Mesothelial cell of epicardium (in vitro differentiated cells): ENCODE measurements at regions not wholly inside any gene's neighbourhood (a gene's known extent, or its start where the extent isn't known, plus 50 kb on each side); places are given as distances from the start of the nearest gene placed in this dataset.

Source experiments
- DNase-seq, 2 experiments: peaks; one replicate each; pipeline ENCODE4 v3.0.0; 2021; ENCODE audit warnings: low spot score in 2 of 2; ENCODE audit not compliant: unreplicated experiment in 2 of 2
- H3K27ac Mint-ChIP-seq: 2 replicates; pipeline ENCODE4 v1.8.0; 2021; ENCODE audit warnings: mixed read lengths
- H3K27me3 Mint-ChIP-seq: 2 replicates; pipeline ENCODE4 v1.8.0; 2021; ENCODE audit warnings: low read depth, mixed read lengths
- H3K36me3 Mint-ChIP-seq: 2 replicates; pipeline ENCODE4 v1.8.0; 2021; ENCODE audit warnings: mixed read lengths
- H3K4me1 Mint-ChIP-seq: 2 replicates; pipeline ENCODE4 v1.8.0; 2021; ENCODE audit warnings: mixed read lengths
- H3K4me3 Mint-ChIP-seq: 2 replicates; pipeline ENCODE4 v1.8.0; 2021; ENCODE audit warnings: mild to moderate bottlenecking, moderate library complexity, mixed read lengths
- H3K9me3 Mint-ChIP-seq: 2 replicates; pipeline ENCODE4 v1.8.0; 2021; ENCODE audit warnings: mixed read lengths
- TF ChIP-seq, protein P1 (sequence below): fragments of 200-600 bp; sonication (generic); IDR thresholded peaks from one replicate; pipeline ENCODE4 v1.5.0; 2021; ENCODE audit warnings: antibody characterized with exemption; ENCODE audit not compliant: unreplicated experiment

DNA sequence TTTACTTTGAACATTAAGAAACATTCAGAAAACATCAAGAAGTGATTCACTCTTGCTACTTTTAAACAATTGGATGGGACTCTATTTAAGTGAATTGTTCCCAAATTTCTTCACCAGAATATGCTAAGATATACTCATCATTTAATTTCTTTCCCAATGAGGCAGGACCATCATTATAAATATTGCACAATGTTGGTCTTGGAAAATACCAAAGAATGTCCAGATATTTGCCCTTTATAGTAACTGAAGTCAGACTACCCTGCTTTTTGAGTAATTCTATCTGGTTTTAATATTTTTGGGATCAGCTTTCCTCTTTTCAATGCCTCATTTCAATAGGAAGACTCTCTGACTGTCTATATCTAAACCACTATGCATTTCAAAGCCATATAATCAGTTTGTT is 129.4 kb upstream of the TENM3 start:
- Mint-ChIP-seq H3K4me1 (peaks cover 8% of the 10 kb centered on the region), H3K27me3 (no peaks in the 10 kb centered on the region), H3K4me3 (no peak overlapping the region)

DNA sequence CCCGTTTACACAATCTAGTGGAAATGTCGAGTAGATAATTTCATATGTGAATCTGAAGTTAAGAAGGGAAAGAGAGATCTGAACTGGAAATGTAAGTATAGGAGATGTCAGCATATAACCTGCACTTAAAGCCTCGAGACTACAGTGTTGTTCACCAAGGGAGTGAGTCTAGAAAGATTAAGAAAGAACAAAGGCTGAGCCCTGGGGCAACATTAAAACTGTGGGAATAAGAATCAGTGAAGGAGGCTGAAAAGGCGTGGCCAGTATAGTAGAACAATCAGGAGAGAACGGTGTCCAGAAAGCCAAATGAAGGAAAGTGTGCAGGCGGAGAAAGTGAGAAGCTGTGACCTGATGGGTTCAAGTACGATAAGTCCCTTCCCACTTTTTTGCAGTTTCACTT is 118.8 kb upstream of the TENM3 start:
- no peaks in the 10 kb centered on the region for H3K27me3 Mint-ChIP-seq
- TF ChIP-seq, protein P1, sequence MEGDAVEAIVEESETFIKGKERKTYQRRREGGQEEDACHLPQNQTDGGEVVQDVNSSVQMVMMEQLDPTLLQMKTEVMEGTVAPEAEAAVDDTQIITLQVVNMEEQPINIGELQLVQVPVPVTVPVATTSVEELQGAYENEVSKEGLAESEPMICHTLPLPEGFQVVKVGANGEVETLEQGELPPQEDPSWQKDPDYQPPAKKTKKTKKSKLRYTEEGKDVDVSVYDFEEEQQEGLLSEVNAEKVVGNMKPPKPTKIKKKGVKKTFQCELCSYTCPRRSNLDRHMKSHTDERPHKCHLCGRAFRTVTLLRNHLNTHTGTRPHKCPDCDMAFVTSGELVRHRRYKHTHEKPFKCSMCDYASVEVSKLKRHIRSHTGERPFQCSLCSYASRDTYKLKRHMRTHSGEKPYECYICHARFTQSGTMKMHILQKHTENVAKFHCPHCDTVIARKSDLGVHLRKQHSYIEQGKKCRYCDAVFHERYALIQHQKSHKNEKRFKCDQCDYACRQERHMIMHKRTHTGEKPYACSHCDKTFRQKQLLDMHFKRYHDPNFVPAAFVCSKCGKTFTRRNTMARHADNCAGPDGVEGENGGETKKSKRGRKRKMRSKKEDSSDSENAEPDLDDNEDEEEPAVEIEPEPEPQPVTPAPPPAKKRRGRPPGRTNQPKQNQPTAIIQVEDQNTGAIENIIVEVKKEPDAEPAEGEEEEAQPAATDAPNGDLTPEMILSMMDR: no peak
- H3K27ac Mint-ChIP-seq: no peak overlapping the region
- no peak overlapping the region for H3K4me3 Mint-ChIP-seq
- H3K4me1 Mint-ChIP-seq: no peaks in the 10 kb centered on the region
- H3K9me3 Mint-ChIP-seq: peaks cover 43% of the 10 kb centered on the region
- H3K36me3 Mint-ChIP-seq: peaks cover 38% of the 10 kb centered on the region
- DNase-seq: no peak

More for the DNA sequence above, 129.4 kb upstream of the TENM3 start:
- Mint-ChIP-seq H3K36me3 (peaks cover 6% of the 10 kb centered on the region), H3K27ac (no peak overlapping the region), H3K9me3 (peaks cover 28% of the 10 kb centered on the region)
- TF ChIP-seq, protein P1: no peak
- no peak for DNase-seq

DNA sequence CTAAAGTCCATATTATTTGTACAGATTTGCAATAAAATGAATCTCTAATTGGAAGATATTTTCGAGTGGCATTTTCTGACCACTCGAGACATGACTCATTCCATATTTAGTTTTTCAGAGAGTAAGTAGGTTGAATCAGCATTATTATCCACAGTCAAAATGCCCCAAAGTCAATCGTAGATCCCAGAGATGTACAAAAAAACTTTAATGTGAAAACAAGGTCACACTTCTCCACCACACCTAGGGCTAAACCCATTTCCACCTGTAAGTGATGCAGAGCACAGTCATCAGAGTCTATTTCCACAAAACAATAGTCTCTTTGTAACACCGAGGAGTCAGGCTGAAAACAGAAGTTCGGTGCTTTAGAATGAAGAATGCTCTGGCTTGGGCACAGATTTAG is 117.1 kb upstream of the TENM3 start:
- no peak for DNase-seq
- H3K27me3 Mint-ChIP-seq: no peaks in the 10 kb centered on the region
- no peaks in the 10 kb centered on the region for H3K4me1 Mint-ChIP-seq
- H3K4me3 Mint-ChIP-seq: no peak overlapping the region
- H3K9me3 Mint-ChIP-seq: peaks cover 30% of the 10 kb centered on the region
- TF ChIP-seq, protein P1: no peak
- H3K27ac Mint-ChIP-seq: no peak overlapping the region
- peaks cover 27% of the 10 kb centered on the region for H3K36me3 Mint-ChIP-seq

DNA sequence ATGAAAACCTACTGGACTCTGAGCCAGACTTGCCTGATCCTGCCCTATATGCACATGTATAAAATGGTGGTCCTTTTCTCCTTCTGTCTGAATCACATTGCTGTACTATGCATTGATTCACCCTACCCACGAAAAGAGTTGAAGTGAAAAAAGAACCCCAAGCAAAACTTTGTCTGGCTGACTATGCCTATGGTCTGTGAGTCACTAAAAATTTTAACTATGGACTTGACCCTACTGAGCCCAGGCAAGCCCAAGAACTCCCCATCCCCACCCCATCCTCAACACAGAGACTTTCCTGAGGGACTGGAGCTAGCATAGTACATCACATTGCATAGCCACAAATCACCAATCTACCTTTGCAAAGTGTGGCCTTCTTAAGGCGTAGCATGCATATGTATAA is 116.6 kb upstream of the TENM3 start:
- DNase-seq: no peak
- Mint-ChIP-seq H3K27ac (no peak overlapping the region), H3K36me3 (peaks cover 25% of the 10 kb centered on the region), H3K4me3 (no peak overlapping the region), H3K27me3 (no peaks in the 10 kb centered on the region), H3K4me1 (no peaks in the 10 kb centered on the region), H3K9me3 (peaks cover 32% of the 10 kb centered on the region)
- TF ChIP-seq, protein P1: no peak

DNA sequence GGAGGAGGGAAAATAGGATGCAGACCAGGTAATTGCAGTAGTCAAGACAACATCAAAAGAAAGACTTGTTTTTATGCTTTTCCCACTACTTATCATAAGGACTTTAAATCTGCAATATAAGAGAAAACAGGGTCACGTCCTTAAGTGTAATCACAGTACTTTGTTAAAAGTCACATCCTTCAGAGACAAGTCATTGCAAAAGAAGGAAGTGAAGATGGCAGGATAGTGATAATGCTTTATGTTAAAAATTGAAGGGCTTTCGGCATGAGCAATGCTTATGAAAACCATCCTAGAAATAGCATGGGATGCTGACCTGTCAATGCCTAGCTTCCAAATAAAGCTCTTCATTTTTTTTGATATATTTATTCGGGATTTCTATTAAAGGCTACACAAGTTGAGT is 110.2 kb upstream of the TENM3 start:
- H3K27ac Mint-ChIP-seq: no peak overlapping the region
- H3K4me1 Mint-ChIP-seq: peaks cover 17% of the 10 kb centered on the region
- H3K9me3 Mint-ChIP-seq: peaks cover 4% of the 10 kb centered on the region
- DNase-seq: no peak
- H3K4me3 Mint-ChIP-seq: no peak overlapping the region
- H3K36me3 Mint-ChIP-seq: no peaks in the 10 kb centered on the region
- TF ChIP-seq, protein P1: no peak
- H3K27me3 Mint-ChIP-seq: peaks cover 2% of the 10 kb centered on the region

DNA sequence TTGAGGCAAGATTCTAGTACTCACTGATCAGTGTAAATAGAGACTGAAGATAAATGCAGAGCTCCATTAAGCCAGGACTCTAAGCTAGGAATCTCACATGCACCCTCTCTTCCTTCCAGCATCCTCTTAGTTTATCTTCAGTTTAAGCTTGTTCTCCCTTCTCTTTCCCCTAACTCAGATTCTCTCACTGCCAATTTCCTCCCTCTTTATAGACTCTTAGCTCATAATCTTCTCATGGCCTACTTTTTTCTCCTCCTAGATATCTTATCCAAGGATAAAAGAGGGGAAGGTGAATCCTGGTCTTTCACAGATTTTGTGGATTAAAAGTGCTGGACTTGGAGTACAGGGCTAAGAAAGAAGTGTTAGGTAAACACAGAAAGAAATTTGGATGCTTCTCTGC is 108.9 kb upstream of the TENM3 start:
- DNase-seq: no peak
- Mint-ChIP-seq H3K27me3 (peaks cover 7% of the 10 kb centered on the region), H3K27ac (no peak overlapping the region), H3K36me3 (no peaks in the 10 kb centered on the region), H3K4me3 (no peak overlapping the region), H3K9me3 (peaks cover 4% of the 10 kb centered on the region), H3K4me1 (peaks cover 20% of the 10 kb centered on the region)
- TF ChIP-seq, protein P1: no peak
